OCI-LY7 (cell line): ENCODE measurements at regions not wholly inside any gene's neighbourhood (a gene's known extent, or its start where the extent isn't known, plus 50 kb on each side); places are given as distances from the start of the nearest gene placed in this dataset.

Source experiments
- BruUV-seq: library from RNA; stranded (reverse); fragments of 400-500 nt; replicated peaks from 2 replicates; lab custom pipeline; 2021; lab: Mats Ljungman, UMichigan
- CTCF ChIA-PET: fragments of 300-600 bp; sonication (Branson Sonifier 250); formaldehyde crosslinking; loops from one replicate; lab custom pipeline; 2022; ENCODE audit warnings: antibody characterized with exemption; ENCODE audit not compliant: unreplicated experiment; lab: Charles Lee
- POLR2A ChIA-PET: fragments of 300-600 bp; sonication (Branson Sonifier 250); formaldehyde crosslinking; loops from one replicate; lab custom pipeline; 2022; ENCODE audit warnings: antibody characterized with exemption; lab: Charles Lee
- DNase-seq: peaks from one replicate; pipeline ENCODE4 v3.0.0-alpha.2; 2015; ENCODE audit warnings: low spot score
- H2AFZ ChIP-seq: fragments of 200-600 bp; sonication (generic), shearing (Covaris generic); 2 replicates; pipeline ENCODE4 v1.6.1; 2014; ENCODE audit warnings: mild to moderate bottlenecking, antibody characterized with exemption, low read length, moderate library complexity
- H3K27ac ChIP-seq: fragments of 200-600 bp; sonication (generic); 2 replicates; pipeline ENCODE4 v1.5.1; 2014; ENCODE audit warnings: mixed run types, low read depth, mild to moderate bottlenecking, moderate library complexity, low read length, inconsistent platforms; ENCODE audit not compliant: poor library complexity, severe bottlenecking
- H3K36me3 ChIP-seq: fragments of 200-600 bp; sonication (generic); 2 replicates; pipeline ENCODE4 v1.6.1; 2014; ENCODE audit warnings: mild to moderate bottlenecking, antibody characterized with exemption, low read length, moderate library complexity, mixed read lengths; ENCODE audit not compliant: insufficient read depth
- H3K4me1 ChIP-seq: fragments of 200-600 bp; sonication (generic); 2 replicates; pipeline ENCODE4 v1.5.1; 2014; ENCODE audit warnings: mild to moderate bottlenecking, low read length; ENCODE audit not compliant: insufficient read depth, poor library complexity, severe bottlenecking
- H3K4me2 ChIP-seq: fragments of 200-600 bp; sonication (generic); 2 replicates; pipeline ENCODE4 v1.6.1; 2014; ENCODE audit warnings: mild to moderate bottlenecking, low read length
- H3K4me3 ChIP-seq: fragments of 200-600 bp; sonication (generic); 2 replicates; pipeline ENCODE4 v1.5.1; 2014; ENCODE audit warnings: mild to moderate bottlenecking, low read depth, low read length; ENCODE audit not compliant: poor library complexity, severe bottlenecking
- H3K79me2 ChIP-seq: fragments of 200-600 bp; sonication (generic); 2 replicates; pipeline ENCODE4 v1.6.1; 2016; ENCODE audit warnings: low read depth, mild to moderate bottlenecking, low read length, moderate library complexity, mixed read lengths; ENCODE audit not compliant: insufficient read depth
- H3K9me2 ChIP-seq: fragments of 200-600 bp; sonication (generic); 2 replicates; pipeline ENCODE4 v1.6.1; 2016; ENCODE audit warnings: mild to moderate bottlenecking, low read length, mixed read lengths; ENCODE audit not compliant: insufficient read depth
- H3K9me3 ChIP-seq: fragments of 200-600 bp; sonication (generic); 2 replicates; pipeline ENCODE4 v1.6.1; 2014; ENCODE audit warnings: mild to moderate bottlenecking, mixed run types, low read length, mixed read lengths
- H4K20me1 ChIP-seq: fragments of 200-600 bp; sonication (generic); 2 replicates; pipeline ENCODE4 v1.6.1; 2014; ENCODE audit warnings: mild to moderate bottlenecking, antibody characterized with exemption, low read length, moderate library complexity, mixed read lengths; ENCODE audit not compliant: insufficient read depth
- CTCF ChIP-seq: fragments of 200-600 bp; sonication (generic); conservative IDR thresholded peaks from 2 replicates; pipeline ENCODE4 v1.5.1; 2014; ENCODE audit warnings: mild to moderate bottlenecking, antibody characterized with exemption, low read length, moderate library complexity, mixed read lengths
- EZH2phosphoT487 ChIP-seq: fragments of 200-600 bp; sonication (generic); IDR thresholded peaks from 2 replicates; pipeline ENCODE4 v1.6.1; 2018; ENCODE audit warnings: low read depth, borderline replicate concordance, mild to moderate bottlenecking, mixed run types, antibody characterized with exemption, low read length, moderate library complexity, mixed read lengths
- intact Hi-C: fragments of 100-400 bp; cut with micrococcal nuclease; formaldehyde crosslinking; loops from one replicate; pipeline ENCODE4 v1.10.0; 2022; ENCODE audit not compliant: unreplicated experiment

GRCh38 chr9:118364266-118365106 lies 660.3 kb downstream of the TLR4 start:
- intact Hi-C loops = no loop called here
- ChIA-PET CTCF (no interaction called here), POLR2A (no interaction called here)
- no peak overlapping the region for H3K4me2 ChIP-seq
- H3K27ac ChIP-seq = no peak overlapping the region
- H2AFZ ChIP-seq = no peak overlapping the region
- no peaks in the 10 kb centered on the region for H3K79me2 ChIP-seq
- no peaks in the 10 kb centered on the region for H3K4me1 ChIP-seq
- no peaks in the 10 kb centered on the region for H3K36me3 ChIP-seq
- no peak overlapping the region for H3K4me3 ChIP-seq
- no peak for DNase-seq
- H3K9me2 ChIP-seq = no peaks in the 10 kb centered on the region
- TF ChIP-seq CTCF (no peak), EZH2phosphoT487 (no peak)
- BruUV-seq = no TSS peak
- no peaks in the 10 kb centered on the region for H4K20me1 ChIP-seq
- no peaks in the 10 kb centered on the region for H3K9me3 ChIP-seq

GRCh38 chr9:118366228-118366627 lies 662.0 kb downstream of the TLR4 start:
- no peak overlapping the region for H3K4me3 ChIP-seq

More at GRCh38 chr9:118366228-118366627, 662.0 kb downstream of the TLR4 start:
- Histone ChIP-seq H3K27ac (no peak overlapping the region), H3K9me2 (no peaks in the 10 kb centered on the region), H3K79me2 (no peaks in the 10 kb centered on the region), H3K36me3 (no peaks in the 10 kb centered on the region), H3K9me3 (no peaks in the 10 kb centered on the region), H3K4me1 (no peaks in the 10 kb centered on the region), H3K4me2 (no peak overlapping the region), H2AFZ (no peak overlapping the region), H4K20me1 (no peaks in the 10 kb centered on the region)
- intact Hi-C loops = no loop called here
- ChIA-PET POLR2A (no interaction called here), CTCF (no interaction called here)
- TF ChIP-seq EZH2phosphoT487 = no peak
- TF ChIP-seq CTCF = no peak
- no peak for DNase-seq
- BruUV-seq = no TSS peak
